Stomach (tissue), 4 donors: ENCODE measurements at regions not wholly inside any gene's neighbourhood (a gene's known extent, or its start where the extent isn't known, plus 50 kb on each side); places are given as distances from the start of the nearest gene placed in this dataset.

Experiments used
- CTCF ChIP-seq, 7 experiments: fragments of 450-650 bp in 4 of 7; fragments of 200-600 bp in 3 of 7; sonication (generic) in 3 of 7; IDR thresholded peaks; one replicate each; pipeline ENCODE4 v1.5.1; 2016 to 2019; ENCODE audit warnings: antibody characterized with exemption in 7 of 7, control low read depth in 2 of 7, mild to moderate bottlenecking in 1 of 7
- POLR2A ChIP-seq, 4 donors: fragments of 450-650 bp; IDR thresholded peaks; one replicate each; pipeline ENCODE4 v1.6.1; 2016; ENCODE audit warnings: antibody characterized with exemption in 4 of 4, control low read depth in 2 of 4, mild to moderate bottlenecking in 1 of 4, moderate library complexity in 1 of 4
- POLR2AphosphoS5 ChIP-seq, 3 donors: sonication (generic); formaldehyde crosslinking; IDR thresholded peaks; one replicate each; pipeline ENCODE4 v1.6.1; 2016; ENCODE audit warnings: antibody characterized with exemption in 3 of 3

- TF ChIP-seq CTCF (IDR thresholded peaks at IDR 0.05), result no peak
- no peak for TF ChIP-seq POLR2A (IDR thresholded peaks at IDR 0.05)
- TF ChIP-seq POLR2AphosphoS5 (IDR thresholded peaks at IDR 0.05), result no peak
These were observed 84.0 kb upstream of the COG2 start for GRCh38 chr1:230558324-230558723.
